ENCODE measurements at regions not wholly inside any gene's neighbourhood (a gene's known extent, or its start where the extent isn't known, plus 50 kb on each side); places are given as distances from the start of the nearest gene placed in this dataset.

DNA sequence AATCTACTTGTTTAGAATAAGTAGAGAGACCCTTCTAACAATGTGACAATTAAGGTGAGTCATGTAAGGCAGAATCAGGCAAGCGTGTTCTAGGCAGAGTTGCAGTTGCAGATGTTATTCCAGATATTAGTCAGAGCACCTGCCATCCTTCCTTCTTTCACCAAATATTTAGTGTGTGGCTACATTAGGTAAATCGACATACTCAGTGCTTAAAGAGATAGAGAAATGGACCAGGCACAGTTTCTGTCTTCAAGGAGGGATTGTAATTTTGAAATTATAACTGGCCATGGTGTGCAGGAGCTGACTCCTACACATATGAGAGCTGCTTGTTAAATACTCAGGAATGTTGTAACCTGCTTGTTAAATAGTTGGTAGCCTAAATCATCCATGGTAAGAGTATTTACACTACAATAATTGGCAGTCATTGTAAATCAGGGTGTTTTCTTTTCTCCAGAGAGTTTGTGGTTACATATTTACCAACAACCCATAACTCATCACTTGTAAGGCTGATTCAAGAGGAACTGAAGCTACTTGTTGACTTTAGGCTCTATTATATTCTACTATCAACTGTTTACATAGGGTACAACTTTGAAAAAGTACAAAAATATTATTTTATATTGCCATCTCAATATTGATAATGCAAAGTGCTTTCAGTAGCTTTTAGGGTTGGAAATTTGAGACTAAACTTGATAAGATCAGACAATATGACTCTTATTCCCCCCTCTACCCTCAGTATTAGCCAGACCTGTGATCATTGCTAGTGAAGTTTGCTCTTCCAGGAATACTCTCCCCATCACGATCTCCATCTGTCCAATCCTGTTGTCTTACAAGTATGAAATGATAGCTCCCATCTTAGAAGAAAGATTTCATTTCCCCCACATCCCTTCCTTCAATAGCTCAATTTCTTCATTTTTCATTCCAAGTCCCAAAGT, 607.1 kb downstream of the COL12A1 start:
- Histone ChIP-seq H3K4me3 (ENCODE audit: low read depth, low read length) (no peak overlapping the region), H4K12ac (ENCODE audit: low read depth, low read length) (no peak overlapping the region), H3K23ac (ENCODE audit: low read length) (no peak overlapping the region), H4K91ac (ENCODE audit: low read depth, low read length) (no peak overlapping the region), H2BK120ac (ENCODE audit: insufficient read depth, low read length, poor library complexity) (no peak overlapping the region), H2AFZ (ENCODE audit: insufficient read depth, low read length, poor library complexity) (no peak overlapping the region), H3K4me1 (ENCODE audit: control insufficient read depth in 1 of 2, insufficient read depth in 2 of 2, low read length in 2 of 2) (no peaks in the 10 kb centered on the region), H3K27ac (ENCODE audit: low read depth, low read length) (no peak overlapping the region), H3K36me3 (ENCODE audit: control insufficient read depth in 1 of 2, insufficient read depth in 2 of 2, low read length in 2 of 2) (no peaks in the 10 kb centered on the region), H3K4me2 (ENCODE audit: low read length) (no peak overlapping the region), H3K4ac (ENCODE audit: low read depth, low read length) (no peak overlapping the region), H3K14ac (ENCODE audit: low read length) (no peak overlapping the region), H3K79me1 (ENCODE audit: low read length) (no peaks in the 10 kb centered on the region), H3K18ac (ENCODE audit: low read length) (no peak overlapping the region), H3K9ac (ENCODE audit: low read length) (no peak overlapping the region), H2BK5ac (ENCODE audit: low read depth, low read length, poor library complexity) (no peak overlapping the region), H3K9me3 (ENCODE audit: insufficient read depth, low read depth, low read length) (no peaks in the 10 kb centered on the region), H3K27me3 (ENCODE audit: insufficient read depth, low read length) (no peaks in the 10 kb centered on the region), H2AK5ac (ENCODE audit: low read length) (no peak overlapping the region), H2BK12ac (ENCODE audit: low read length) (no peak overlapping the region), H4K8ac (ENCODE audit: low read depth, low read length) (no peak overlapping the region), H3K79me2 (ENCODE audit: control insufficient read depth, insufficient read depth, low read length, poor library complexity) (no peaks in the 10 kb centered on the region)
- no CpG with 5 or more reads among the region's 3 CpGs for WGBS (ENCODE audit: extremely low coverage, insufficient coverage, insufficient read length)
- no peak for DNase-seq

DNA sequence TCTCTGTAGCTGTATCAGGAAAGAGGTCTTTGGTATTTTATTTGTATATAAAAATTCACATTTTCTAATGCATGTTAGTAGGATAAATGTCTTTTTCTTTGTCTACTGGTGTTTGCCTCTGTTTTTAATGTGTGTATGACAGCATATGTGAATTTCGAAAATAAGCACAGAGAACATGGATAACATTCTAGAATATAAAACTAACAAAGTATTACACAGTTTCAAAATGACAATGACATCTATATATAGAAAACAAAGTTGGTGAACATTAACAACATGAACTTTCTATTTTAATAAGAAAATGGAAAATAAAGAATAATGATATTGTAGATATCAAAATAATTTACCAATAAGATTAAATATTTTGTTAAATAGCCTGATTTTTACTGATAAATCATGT, 608.0 kb downstream of the COL12A1 start:
- DNase-seq, result no peak
- no peaks in the 10 kb centered on the region for H3K79me1 ChIP-seq (ENCODE audit: low read length)
- no peak overlapping the region for H4K91ac ChIP-seq (ENCODE audit: low read depth, low read length)
- H3K14ac ChIP-seq (ENCODE audit: low read length), result no peak overlapping the region
- no peak overlapping the region for H3K4ac ChIP-seq (ENCODE audit: low read depth, low read length)
- H3K27ac ChIP-seq (ENCODE audit: low read depth, low read length), result no peak overlapping the region
- H2BK12ac ChIP-seq (ENCODE audit: low read length), result no peak overlapping the region
- H2BK5ac ChIP-seq (ENCODE audit: low read depth, low read length, poor library complexity), result no peak overlapping the region
- no peaks in the 10 kb centered on the region for H3K9me3 ChIP-seq (ENCODE audit: insufficient read depth, low read depth, low read length)
- H2AFZ ChIP-seq (ENCODE audit: insufficient read depth, low read length, poor library complexity), result no peak overlapping the region
- no peak overlapping the region for H3K4me3 ChIP-seq (ENCODE audit: low read depth, low read length)
- no CpG with 5 or more reads among the region's 1 CpG for WGBS (ENCODE audit: extremely low coverage, insufficient coverage, insufficient read length)
- no peak overlapping the region for H2BK120ac ChIP-seq (ENCODE audit: insufficient read depth, low read length, poor library complexity)
- no peaks in the 10 kb centered on the region for H3K79me2 ChIP-seq (ENCODE audit: control insufficient read depth, insufficient read depth, low read length, poor library complexity)
- no peaks in the 10 kb centered on the region for H3K27me3 ChIP-seq (ENCODE audit: insufficient read depth, low read length)
- no peak overlapping the region for H4K12ac ChIP-seq (ENCODE audit: low read depth, low read length)
- H3K9ac ChIP-seq (ENCODE audit: low read length), result no peak overlapping the region
- H3K36me3 ChIP-seq (ENCODE audit: control insufficient read depth in 1 of 2, insufficient read depth in 2 of 2, low read length in 2 of 2), result no peaks in the 10 kb centered on the region
- H3K18ac ChIP-seq (ENCODE audit: low read length), result no peak overlapping the region
- no peak overlapping the region for H4K8ac ChIP-seq (ENCODE audit: low read depth, low read length)
- no peak overlapping the region for H2AK5ac ChIP-seq (ENCODE audit: low read length)
- H3K4me2 ChIP-seq (ENCODE audit: low read length), result no peak overlapping the region
- H3K4me1 ChIP-seq (ENCODE audit: control insufficient read depth in 1 of 2, insufficient read depth in 2 of 2, low read length in 2 of 2), result no peaks in the 10 kb centered on the region
- no peak overlapping the region for H3K23ac ChIP-seq (ENCODE audit: low read length)

DNA sequence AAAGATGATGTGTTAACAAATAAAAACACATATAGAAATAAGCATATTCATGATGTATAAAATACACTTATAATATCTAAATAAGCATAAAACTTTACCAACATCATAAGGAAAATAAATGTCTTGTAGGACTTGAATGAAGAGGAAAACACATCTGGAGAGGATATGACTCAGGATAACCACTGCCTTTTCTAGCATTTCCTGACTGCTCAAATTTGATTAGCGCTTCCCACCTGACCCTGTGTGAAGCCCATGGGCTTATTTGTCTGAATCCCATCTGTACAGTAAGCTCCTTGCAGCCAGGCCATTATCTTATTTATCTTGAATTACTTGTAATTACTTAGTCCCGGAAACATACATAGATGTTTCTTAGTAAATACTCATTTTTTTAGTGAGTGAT, 608.6 kb downstream of the COL12A1 start:
- Histone ChIP-seq H2AK5ac (ENCODE audit: low read length) (no peak overlapping the region), H3K27ac (ENCODE audit: low read depth, low read length) (no peak overlapping the region), H4K12ac (ENCODE audit: low read depth, low read length) (no peak overlapping the region), H3K9me3 (ENCODE audit: insufficient read depth, low read depth, low read length) (no peaks in the 10 kb centered on the region), H3K23ac (ENCODE audit: low read length) (no peak overlapping the region), H3K18ac (ENCODE audit: low read length) (no peak overlapping the region), H4K91ac (ENCODE audit: low read depth, low read length) (no peak overlapping the region), H2BK12ac (ENCODE audit: low read length) (no peak overlapping the region), H3K4me3 (ENCODE audit: low read depth, low read length) (no peak overlapping the region), H2AFZ (ENCODE audit: insufficient read depth, low read length, poor library complexity) (no peak overlapping the region), H2BK120ac (ENCODE audit: insufficient read depth, low read length, poor library complexity) (no peak overlapping the region), H3K4ac (ENCODE audit: low read depth, low read length) (no peak overlapping the region), H2BK5ac (ENCODE audit: low read depth, low read length, poor library complexity) (no peak overlapping the region), H3K79me2 (ENCODE audit: control insufficient read depth, insufficient read depth, low read length, poor library complexity) (no peaks in the 10 kb centered on the region), H4K8ac (ENCODE audit: low read depth, low read length) (no peak overlapping the region), H3K27me3 (ENCODE audit: insufficient read depth, low read length) (no peaks in the 10 kb centered on the region), H3K79me1 (ENCODE audit: low read length) (no peaks in the 10 kb centered on the region), H3K4me2 (ENCODE audit: low read length) (no peak overlapping the region), H3K36me3 (ENCODE audit: control insufficient read depth in 1 of 2, insufficient read depth in 2 of 2, low read length in 2 of 2) (no peaks in the 10 kb centered on the region), H3K9ac (ENCODE audit: low read length) (no peak overlapping the region), H3K14ac (ENCODE audit: low read length) (no peak overlapping the region), H3K4me1 (ENCODE audit: control insufficient read depth in 1 of 2, insufficient read depth in 2 of 2, low read length in 2 of 2) (no peaks in the 10 kb centered on the region)
- DNase-seq, result no peak
- WGBS (ENCODE audit: extremely low coverage, insufficient coverage, insufficient read length), result no CpG with 5 or more reads among the region's 2 CpGs

DNA sequence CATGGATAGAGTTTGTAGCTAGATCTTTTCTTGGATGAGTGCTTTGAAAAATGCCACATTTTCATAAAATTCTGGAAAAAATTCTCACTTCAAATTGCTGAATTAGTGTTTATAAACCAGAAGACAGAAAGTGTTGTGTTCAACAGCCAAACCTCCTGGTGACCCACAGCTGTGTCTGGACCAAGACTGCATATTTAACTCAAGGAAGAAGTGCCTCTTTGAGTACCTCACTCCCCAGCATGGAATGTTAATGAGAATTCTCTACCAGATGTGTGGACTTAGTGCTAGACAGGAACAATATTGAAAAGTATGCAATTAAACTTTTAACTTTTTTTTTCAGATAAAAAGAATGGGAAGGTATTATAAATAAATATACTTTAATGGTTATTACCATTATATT, 609.3 kb downstream of the COL12A1 start:
- H3K27ac ChIP-seq (ENCODE audit: low read depth, low read length), result no peak overlapping the region
- H3K79me2 ChIP-seq (ENCODE audit: control insufficient read depth, insufficient read depth, low read length, poor library complexity), result no peaks in the 10 kb centered on the region
- H2BK12ac ChIP-seq (ENCODE audit: low read length), result no peak overlapping the region
- no peak overlapping the region for H2AK5ac ChIP-seq (ENCODE audit: low read length)
- H3K9ac ChIP-seq (ENCODE audit: low read length), result no peak overlapping the region
- no peak overlapping the region for H3K23ac ChIP-seq (ENCODE audit: low read length)
- no peak overlapping the region for H3K4me2 ChIP-seq (ENCODE audit: low read length)
- H3K4me1 ChIP-seq (ENCODE audit: control insufficient read depth in 1 of 2, insufficient read depth in 2 of 2, low read length in 2 of 2), result no peaks in the 10 kb centered on the region
- DNase-seq, result no peak
- no peak overlapping the region for H3K4me3 ChIP-seq (ENCODE audit: low read depth, low read length)
- no peaks in the 10 kb centered on the region for H3K9me3 ChIP-seq (ENCODE audit: insufficient read depth, low read depth, low read length)
- no peak overlapping the region for H4K91ac ChIP-seq (ENCODE audit: low read depth, low read length)
- no peak overlapping the region for H2BK120ac ChIP-seq (ENCODE audit: insufficient read depth, low read length, poor library complexity)
- H3K79me1 ChIP-seq (ENCODE audit: low read length), result no peaks in the 10 kb centered on the region
- H3K18ac ChIP-seq (ENCODE audit: low read length), result no peak overlapping the region
- H4K8ac ChIP-seq (ENCODE audit: low read depth, low read length), result no peak overlapping the region
- no peak overlapping the region for H4K12ac ChIP-seq (ENCODE audit: low read depth, low read length)
- H3K27me3 ChIP-seq (ENCODE audit: insufficient read depth, low read length), result no peaks in the 10 kb centered on the region
- no peak overlapping the region for H2AFZ ChIP-seq (ENCODE audit: insufficient read depth, low read length, poor library complexity)
- H2BK5ac ChIP-seq (ENCODE audit: low read depth, low read length, poor library complexity), result no peak overlapping the region
- no peaks in the 10 kb centered on the region for H3K36me3 ChIP-seq (ENCODE audit: control insufficient read depth in 1 of 2, insufficient read depth in 2 of 2, low read length in 2 of 2)
- H3K14ac ChIP-seq (ENCODE audit: low read length), result no peak overlapping the region
- no peak overlapping the region for H3K4ac ChIP-seq (ENCODE audit: low read depth, low read length)
